ENCODE measurements at regions not wholly inside any gene's neighbourhood (a gene's known extent, or its start where the extent isn't known, plus 50 kb on each side); places are given as distances from the start of the nearest gene placed in this dataset.
A peak's percentile ranks its signal among the peaks of the same experiment; 100 is the strongest.

DNA sequence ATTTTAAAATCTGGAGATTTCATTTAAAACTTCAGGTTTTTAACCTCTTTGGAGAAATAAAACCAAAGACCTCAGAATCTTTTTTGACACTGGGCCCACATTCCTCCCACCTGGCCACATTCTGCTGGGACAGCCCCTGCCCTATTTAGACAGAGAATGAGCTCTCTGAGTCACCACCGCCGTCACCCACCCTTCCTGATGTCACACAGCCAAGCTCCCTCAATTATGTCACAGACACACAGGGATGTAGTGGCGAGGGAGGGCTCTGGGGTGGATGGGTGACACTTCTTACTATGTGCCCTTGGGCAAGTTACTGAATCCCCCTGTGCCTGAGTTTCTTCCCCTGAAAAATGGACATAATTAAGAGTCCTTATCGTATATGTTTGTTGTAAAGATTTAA, 162.6 kb downstream of the RAB11FIP2 start:
- DNase-seq (ENCODE audit: low read depth in 4 of 6, low spot score in 6 of 6), result no peak
- no peak overlapping the region for H3K4me3 ChIP-seq (ENCODE audit: low read depth, low read length)
- no peaks in the 10 kb centered on the region for H3K9me3 ChIP-seq (ENCODE audit: control insufficient read depth, insufficient read depth, low read length)
- H3K4me1 ChIP-seq (ENCODE audit: control insufficient read depth, insufficient read depth, low read length), result no peaks in the 10 kb centered on the region
- no peak overlapping the region for H3K27ac ChIP-seq (ENCODE audit: low read depth, low read length)
- 62% methylated on average over 2 of the region's 4 CpGs for WGBS (ENCODE audit: insufficient coverage)
- H3K36me3 ChIP-seq (ENCODE audit: control insufficient read depth, insufficient read depth, low read length), result no peaks in the 10 kb centered on the region
- H3K27me3 ChIP-seq (ENCODE audit: control insufficient read depth, insufficient read depth, low read length), result no peaks in the 10 kb centered on the region

DNA sequence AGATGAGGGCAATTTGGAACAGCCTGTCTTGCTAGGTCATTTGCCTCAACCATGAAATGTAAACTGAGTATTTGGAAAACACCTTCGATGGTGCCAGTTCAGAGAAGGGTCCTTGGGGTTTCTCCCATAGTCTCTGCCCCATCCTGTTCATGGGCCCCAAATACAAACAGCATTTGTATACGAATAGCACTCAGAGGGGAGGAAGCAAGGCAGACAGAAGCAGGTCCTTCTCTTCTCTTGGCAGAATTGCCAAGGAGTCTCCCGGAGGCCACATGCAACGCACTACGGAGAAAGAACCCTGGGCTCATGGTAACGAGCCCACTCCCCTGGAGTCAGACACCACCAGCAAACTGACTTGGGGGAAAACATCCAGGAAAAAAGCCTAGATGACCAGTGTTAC, 162.1 kb downstream of the RAB11FIP2 start:
- H3K9me3 ChIP-seq (ENCODE audit: control insufficient read depth, insufficient read depth, low read length), result no peaks in the 10 kb centered on the region
- no peaks in the 10 kb centered on the region for H3K36me3 ChIP-seq (ENCODE audit: control insufficient read depth, insufficient read depth, low read length)
- no peaks in the 10 kb centered on the region for H3K27me3 ChIP-seq (ENCODE audit: control insufficient read depth, insufficient read depth, low read length)
- no peaks in the 10 kb centered on the region for H3K4me1 ChIP-seq (ENCODE audit: control insufficient read depth, insufficient read depth, low read length)
- no peak overlapping the region for H3K27ac ChIP-seq (ENCODE audit: low read depth, low read length)
- WGBS (ENCODE audit: insufficient coverage), result 11% methylated on average over 1 of the region's 6 CpGs
- no peak overlapping the region for H3K4me3 ChIP-seq (ENCODE audit: low read depth, low read length)
- DNase-seq (ENCODE audit: low read depth in 4 of 6, low spot score in 6 of 6), result no peak

DNA sequence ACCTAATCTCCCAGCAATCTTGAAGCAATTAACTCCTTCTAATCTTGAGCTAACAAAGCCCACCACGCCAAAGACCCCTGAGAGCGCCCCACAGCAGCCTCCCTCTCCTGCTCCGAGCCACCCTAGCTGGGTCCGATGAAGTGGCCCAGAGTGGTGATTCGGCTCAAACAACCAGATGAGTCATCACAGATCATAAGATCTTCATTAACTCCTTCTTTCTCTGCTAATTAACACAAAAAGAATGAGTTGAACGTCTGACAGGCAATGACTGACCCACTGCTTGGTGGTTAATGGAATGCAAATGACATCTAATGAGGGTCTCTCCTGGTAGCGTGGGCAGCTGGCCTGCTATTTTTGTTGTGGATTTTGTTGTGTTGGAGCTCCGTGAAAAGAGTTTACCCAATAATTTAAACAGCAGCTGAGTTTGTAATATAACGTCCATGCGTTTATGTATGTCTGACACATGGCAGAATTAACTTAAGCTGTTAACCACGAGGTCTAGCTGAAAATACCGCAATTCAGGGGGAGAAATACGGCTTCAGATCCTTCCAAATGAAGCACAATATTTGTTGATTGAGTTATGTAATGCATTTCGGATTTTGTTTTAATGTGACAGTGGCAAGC, 161.4 kb downstream of the RAB11FIP2 start:
- no peaks in the 10 kb centered on the region for H3K36me3 ChIP-seq (ENCODE audit: control insufficient read depth, insufficient read depth, low read length)
- H3K27me3 ChIP-seq (ENCODE audit: control insufficient read depth, insufficient read depth, low read length), result no peaks in the 10 kb centered on the region
- no peaks in the 10 kb centered on the region for H3K4me1 ChIP-seq (ENCODE audit: control insufficient read depth, insufficient read depth, low read length)
- no peak overlapping the region for H3K27ac ChIP-seq (ENCODE audit: low read depth, low read length)
- no peak overlapping the region for H3K4me3 ChIP-seq (ENCODE audit: low read depth, low read length)
- DNase-seq (ENCODE audit: low read depth in 4 of 6, low spot score in 6 of 6), result peak in 2 of 6 donors; percentile 22 to 45
- H3K9me3 ChIP-seq (ENCODE audit: control insufficient read depth, insufficient read depth, low read length), result no peaks in the 10 kb centered on the region
- 75% methylated on average over 4 of the region's 14 CpGs for WGBS (ENCODE audit: insufficient coverage)

DNA sequence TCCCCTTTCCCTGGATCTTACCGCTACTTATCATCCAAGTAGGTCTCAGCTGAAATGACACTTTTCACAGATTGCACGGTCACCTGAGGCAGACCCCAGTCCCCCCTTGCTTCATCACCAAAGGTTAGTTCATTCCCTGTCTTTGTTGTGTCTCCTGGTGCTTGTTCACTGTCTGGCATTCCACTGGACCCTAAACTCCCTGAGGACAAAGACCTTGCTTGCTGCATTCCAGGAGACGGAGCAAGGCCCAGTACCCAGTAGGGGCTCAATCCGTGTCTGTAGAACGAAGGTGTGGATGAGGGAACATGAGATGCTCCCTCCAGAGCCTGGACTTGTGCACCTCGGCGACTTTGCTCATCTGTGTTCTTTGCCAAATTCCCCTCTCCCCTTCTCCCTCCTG, 160.0 kb downstream of the RAB11FIP2 start:
- no peaks in the 10 kb centered on the region for H3K9me3 ChIP-seq (ENCODE audit: control insufficient read depth, insufficient read depth, low read length)
- H3K27me3 ChIP-seq (ENCODE audit: control insufficient read depth, insufficient read depth, low read length), result no peaks in the 10 kb centered on the region
- H3K4me1 ChIP-seq (ENCODE audit: control insufficient read depth, insufficient read depth, low read length), result no peaks in the 10 kb centered on the region
- 84% methylated on average over 4 of the region's 7 CpGs for WGBS (ENCODE audit: insufficient coverage)
- no peak for DNase-seq (ENCODE audit: low read depth in 4 of 6, low spot score in 6 of 6)
- no peak overlapping the region for H3K4me3 ChIP-seq (ENCODE audit: low read depth, low read length)
- no peak overlapping the region for H3K27ac ChIP-seq (ENCODE audit: low read depth, low read length)
- no peaks in the 10 kb centered on the region for H3K36me3 ChIP-seq (ENCODE audit: control insufficient read depth, insufficient read depth, low read length)

DNA sequence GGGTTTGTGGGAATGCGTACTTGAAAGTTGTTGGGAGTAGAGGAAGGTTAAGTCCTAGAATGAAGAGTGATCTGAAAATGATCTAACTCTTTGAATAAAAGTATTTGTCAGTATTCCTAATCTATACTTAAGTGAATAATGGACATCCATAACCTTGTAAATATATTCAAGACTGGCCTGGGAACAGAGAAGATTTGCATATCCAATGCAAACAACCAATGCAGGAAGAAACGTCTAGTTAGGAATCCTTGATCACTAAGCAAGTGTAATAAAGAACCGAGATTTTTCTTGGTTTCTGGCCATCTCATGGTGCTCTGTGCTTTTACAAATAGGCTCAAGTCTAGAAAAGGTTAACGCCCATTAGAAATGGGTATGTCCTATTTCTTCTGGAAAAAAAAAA, 157.1 kb downstream of the RAB11FIP2 start:
- WGBS (ENCODE audit: insufficient coverage), result 76% methylated on average over 3 of the region's 4 CpGs
- Histone ChIP-seq H3K4me3 (ENCODE audit: low read depth, low read length) (no peak overlapping the region), H3K9me3 (ENCODE audit: control insufficient read depth, insufficient read depth, low read length) (no peaks in the 10 kb centered on the region), H3K27ac (ENCODE audit: low read depth, low read length) (no peak overlapping the region), H3K36me3 (ENCODE audit: control insufficient read depth, insufficient read depth, low read length) (no peaks in the 10 kb centered on the region), H3K4me1 (ENCODE audit: control insufficient read depth, insufficient read depth, low read length) (no peaks in the 10 kb centered on the region), H3K27me3 (ENCODE audit: control insufficient read depth, insufficient read depth, low read length) (no peaks in the 10 kb centered on the region)
- no peak for DNase-seq (ENCODE audit: low read depth in 4 of 6, low spot score in 6 of 6)

DNA sequence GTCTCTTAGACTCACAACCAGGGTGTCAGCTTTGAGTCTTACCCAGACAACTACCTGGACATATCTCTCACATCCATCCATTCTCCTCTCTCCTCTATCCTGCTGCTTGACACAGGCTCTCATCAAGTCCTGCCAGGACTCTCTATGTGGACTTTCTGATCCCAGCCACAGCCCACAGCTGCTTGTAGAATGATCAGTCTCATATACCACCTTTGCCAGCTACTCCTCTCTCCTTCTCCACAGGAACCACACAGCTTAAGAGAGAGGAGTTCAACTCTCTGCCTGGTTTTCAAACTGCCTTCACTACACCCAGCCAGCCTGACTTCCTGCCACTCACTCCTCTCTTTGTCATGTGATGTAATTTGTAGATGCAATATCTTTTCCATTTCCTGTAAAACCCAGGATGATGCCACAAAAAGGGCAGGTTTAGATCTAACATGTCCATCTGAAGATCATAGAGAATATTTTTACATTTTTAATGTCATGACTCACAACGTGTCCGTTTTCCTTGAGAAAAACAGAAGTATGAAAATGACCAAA, 154.0 kb downstream of the RAB11FIP2 start:
- no CpG with 5 or more reads among the region's 2 CpGs for WGBS (ENCODE audit: insufficient coverage)
- Histone ChIP-seq H3K9me3 (ENCODE audit: control insufficient read depth, insufficient read depth, low read length) (no peaks in the 10 kb centered on the region), H3K4me3 (ENCODE audit: low read depth, low read length) (no peak overlapping the region), H3K27ac (ENCODE audit: low read depth, low read length) (no peak overlapping the region), H3K36me3 (ENCODE audit: control insufficient read depth, insufficient read depth, low read length) (no peaks in the 10 kb centered on the region), H3K4me1 (ENCODE audit: control insufficient read depth, insufficient read depth, low read length) (no peaks in the 10 kb centered on the region), H3K27me3 (ENCODE audit: control insufficient read depth, insufficient read depth, low read length) (no peaks in the 10 kb centered on the region)
- no peak for DNase-seq (ENCODE audit: low read depth in 4 of 6, low spot score in 6 of 6)

DNA sequence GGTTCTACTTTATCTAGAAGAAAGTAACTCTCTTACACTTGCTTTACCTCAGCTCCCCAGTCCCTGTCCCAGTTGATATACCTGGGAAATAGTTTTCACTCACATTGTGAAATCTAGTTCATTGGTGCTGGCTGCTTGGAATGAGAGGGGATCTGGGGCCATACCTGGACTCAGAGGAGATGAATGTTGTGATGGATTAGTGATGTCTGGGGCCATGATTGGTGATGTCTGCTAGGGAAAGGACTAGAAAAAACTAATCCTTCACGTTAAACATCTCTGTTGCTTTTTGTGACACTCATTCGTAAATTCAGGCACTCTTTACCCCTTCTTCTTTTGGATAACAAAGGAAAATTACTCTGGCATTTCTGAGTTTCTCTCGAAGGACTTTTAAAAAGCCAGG, 152.4 kb downstream of the RAB11FIP2 start:
- Histone ChIP-seq H3K36me3 (ENCODE audit: control insufficient read depth, insufficient read depth, low read length) (no peaks in the 10 kb centered on the region), H3K27me3 (ENCODE audit: control insufficient read depth, insufficient read depth, low read length) (no peaks in the 10 kb centered on the region), H3K9me3 (ENCODE audit: control insufficient read depth, insufficient read depth, low read length) (no peaks in the 10 kb centered on the region), H3K27ac (ENCODE audit: low read depth, low read length) (no peak overlapping the region), H3K4me1 (ENCODE audit: control insufficient read depth, insufficient read depth, low read length) (no peaks in the 10 kb centered on the region), H3K4me3 (ENCODE audit: low read depth, low read length) (no peak overlapping the region)
- DNase-seq (ENCODE audit: low read depth in 4 of 6, low spot score in 6 of 6), result no peak
- WGBS (ENCODE audit: insufficient coverage), result no CpG with 5 or more reads among the region's 3 CpGs

DNA sequence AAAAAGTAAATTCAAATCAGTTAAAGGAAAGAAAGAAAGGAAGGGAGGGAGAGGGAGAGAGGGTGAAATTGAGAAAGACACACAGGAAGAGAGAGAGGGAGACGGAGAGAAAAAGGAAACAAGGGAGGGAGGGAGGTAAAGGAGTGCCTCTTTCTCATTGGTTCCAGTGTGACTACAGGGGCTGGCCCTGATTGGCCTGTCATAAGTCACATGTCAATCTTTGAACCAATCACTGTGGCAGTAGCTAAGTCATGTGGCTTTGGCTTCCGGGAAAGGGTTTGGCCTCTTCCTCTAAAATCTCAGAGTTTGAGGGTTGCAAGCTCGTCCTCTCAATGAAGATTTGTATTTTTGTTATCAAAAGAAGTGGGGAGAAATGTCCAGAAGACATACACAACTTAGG, 150.2 kb downstream of the RAB11FIP2 start:
- H3K27me3 ChIP-seq (ENCODE audit: control insufficient read depth, insufficient read depth, low read length), result no peaks in the 10 kb centered on the region
- WGBS (ENCODE audit: insufficient coverage), result 86% methylated on average over 1 of the region's 3 CpGs
- DNase-seq (ENCODE audit: low read depth in 4 of 6, low spot score in 6 of 6), result no peak
- no peak overlapping the region for H3K27ac ChIP-seq (ENCODE audit: low read depth, low read length)
- H3K4me1 ChIP-seq (ENCODE audit: control insufficient read depth, insufficient read depth, low read length), result no peaks in the 10 kb centered on the region
- no peak overlapping the region for H3K4me3 ChIP-seq (ENCODE audit: low read depth, low read length)
- H3K9me3 ChIP-seq (ENCODE audit: control insufficient read depth, insufficient read depth, low read length), result no peaks in the 10 kb centered on the region
- no peaks in the 10 kb centered on the region for H3K36me3 ChIP-seq (ENCODE audit: control insufficient read depth, insufficient read depth, low read length)

DNA sequence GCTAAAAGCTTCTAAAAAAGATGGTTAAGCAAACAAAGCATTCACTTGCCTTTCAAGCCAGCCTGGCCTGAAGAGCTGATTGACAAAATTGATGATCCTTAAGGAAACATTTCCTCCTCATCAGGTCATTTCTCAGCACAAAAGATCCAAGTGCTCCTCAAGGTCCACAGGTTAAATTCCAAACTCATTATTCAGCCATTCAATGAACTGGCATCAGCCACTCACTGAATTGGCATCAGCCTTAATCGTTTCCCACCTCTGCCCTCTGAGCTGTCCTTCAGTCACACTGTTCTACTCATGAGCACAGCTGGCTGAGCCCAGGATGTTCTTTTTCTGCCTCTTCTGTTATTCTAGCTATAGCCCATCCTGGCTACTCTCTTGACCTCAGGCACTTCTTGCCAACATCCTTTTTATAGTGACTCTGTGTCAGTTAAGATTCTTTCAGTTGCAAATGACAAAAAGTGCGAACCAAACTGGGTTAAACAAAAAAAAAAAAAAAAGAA, 147.5 kb downstream of the RAB11FIP2 start:
- Histone ChIP-seq H3K9me3 (ENCODE audit: control insufficient read depth, insufficient read depth, low read length) (no peaks in the 10 kb centered on the region), H3K4me3 (ENCODE audit: low read depth, low read length) (no peak overlapping the region), H3K4me1 (ENCODE audit: control insufficient read depth, insufficient read depth, low read length) (no peaks in the 10 kb centered on the region), H3K36me3 (ENCODE audit: control insufficient read depth, insufficient read depth, low read length) (no peaks in the 10 kb centered on the region), H3K27ac (ENCODE audit: low read depth, low read length) (no peak overlapping the region), H3K27me3 (ENCODE audit: control insufficient read depth, insufficient read depth, low read length) (no peaks in the 10 kb centered on the region)
- DNase-seq (ENCODE audit: low read depth in 4 of 6, low spot score in 6 of 6), result no peak
- WGBS (ENCODE audit: insufficient coverage), result 46% methylated on average over 2 of the region's 2 CpGs

DNA sequence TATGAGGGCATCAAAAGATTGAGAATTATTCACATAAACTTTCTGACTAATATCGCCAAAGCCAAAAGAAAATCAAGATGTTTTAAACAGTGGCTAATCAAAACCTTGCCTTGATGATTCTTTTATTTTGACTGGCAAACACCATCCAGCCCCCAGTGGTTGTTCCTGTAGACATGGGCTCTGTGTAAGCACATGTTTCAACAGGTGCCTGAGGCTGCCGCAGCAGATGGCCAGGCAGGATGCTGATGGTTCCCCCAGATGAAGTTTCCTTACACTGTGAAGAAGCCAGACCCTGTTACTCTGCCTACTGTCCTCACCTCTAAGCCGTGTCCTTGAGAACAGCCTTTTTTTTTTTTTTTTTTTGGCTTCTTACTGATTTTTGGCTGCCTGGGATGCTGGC, 146.5 kb downstream of the RAB11FIP2 start:
- Histone ChIP-seq H3K27me3 (ENCODE audit: control insufficient read depth, insufficient read depth, low read length) (no peaks in the 10 kb centered on the region), H3K9me3 (ENCODE audit: control insufficient read depth, insufficient read depth, low read length) (no peaks in the 10 kb centered on the region), H3K4me1 (ENCODE audit: control insufficient read depth, insufficient read depth, low read length) (no peaks in the 10 kb centered on the region), H3K27ac (ENCODE audit: low read depth, low read length) (no peak overlapping the region), H3K36me3 (ENCODE audit: control insufficient read depth, insufficient read depth, low read length) (no peaks in the 10 kb centered on the region), H3K4me3 (ENCODE audit: low read depth, low read length) (no peak overlapping the region)
- DNase-seq (ENCODE audit: low read depth in 4 of 6, low spot score in 6 of 6), result peak in 1 of 6 donors; percentile 8
- 100% methylated on average over 1 of the region's 3 CpGs for WGBS (ENCODE audit: insufficient coverage)

All from spinal cord (tissue), 9 donors.